Activated naive CD4-positive, alpha-beta T cell treated with anti-CD3 and anti-CD28 coated beads for 36 hours (primary cell): ENCODE measurements at regions not wholly inside any gene's neighbourhood (a gene's known extent, or its start where the extent isn't known, plus 50 kb on each side); places are given as distances from the start of the nearest gene placed in this dataset.

ENCODE experiments used
- CTCF ChIA-PET: fragments of 350-600 bp; sonication (Branson Sonifier 250); formaldehyde crosslinking; loops from one replicate; lab custom pipeline; 2021; ENCODE audit warnings: antibody characterized with exemption; lab: Charles Lee
- DNase-seq: peaks from one replicate; pipeline ENCODE4 v3.0.0-alpha.2; 2020
- H3K27ac Mint-ChIP-seq: one replicate; pipeline ENCODE4 v1.8.0; 2021; ENCODE audit warnings: mild to moderate bottlenecking, mixed read lengths
- H3K27me3 Mint-ChIP-seq: one replicate; pipeline ENCODE4 v1.8.0; 2021; ENCODE audit warnings: low read depth, mixed read lengths
- H3K36me3 Mint-ChIP-seq: one replicate; pipeline ENCODE4 v1.8.0; 2021; ENCODE audit warnings: low read depth, mixed read lengths
- H3K4me1 Mint-ChIP-seq: one replicate; pipeline ENCODE4 v1.8.0; 2021; ENCODE audit warnings: low read depth, mixed read lengths
- H3K4me3 Mint-ChIP-seq: one replicate; pipeline ENCODE4 v1.8.0; 2021; ENCODE audit warnings: mild to moderate bottlenecking, moderate library complexity, mixed read lengths
- H3K9me3 Mint-ChIP-seq: one replicate; pipeline ENCODE4 v1.8.0; 2021; ENCODE audit warnings: mixed read lengths
- intact Hi-C: fragments of 100-400 bp; cut with micrococcal nuclease; formaldehyde crosslinking; loops from one replicate; pipeline ENCODE4 v1.15.1; 2023

GRCh38 chr1:212217633-212218032 is 67.6 kb upstream of the PPP2R5A start:
- H3K9me3 Mint-ChIP-seq: no peaks in the 10 kb centered on the region
- no peak for DNase-seq
- H3K4me3 Mint-ChIP-seq: no peak overlapping the region
- CTCF ChIA-PET: no interaction called here
- no peaks in the 10 kb centered on the region for H3K36me3 Mint-ChIP-seq
- no peak overlapping the region for H3K27ac Mint-ChIP-seq
- intact Hi-C loops: loop anchor here (5.0 kb wide), 1 partner anchor 55 kb away; no protein-coding TSS in a partner anchor
- H3K27me3 Mint-ChIP-seq: no peaks in the 10 kb centered on the region
- H3K4me1 Mint-ChIP-seq: peaks cover 20% of the 10 kb centered on the region

- CTCF ChIA-PET: interaction anchor here (1.4 kb wide), 1 partner anchor 10 kb away, joined by 6 read pairs; no protein-coding TSS in a partner anchor
- no peak for DNase-seq
- Mint-ChIP-seq H3K4me1 (peaks cover 20% of the 10 kb centered on the region), H3K9me3 (no peaks in the 10 kb centered on the region), H3K4me3 (no peak overlapping the region), H3K27me3 (no peaks in the 10 kb centered on the region), H3K36me3 (no peaks in the 10 kb centered on the region), H3K27ac (no peak overlapping the region)
- intact Hi-C loops: loop anchor here (5.0 kb wide), 1 partner anchor 56 kb away; no protein-coding TSS in a partner anchor
Observed at GRCh38 chr1:212218065-212218464, 67.1 kb upstream of the PPP2R5A start.

- intact Hi-C loops: loop anchor here (1.0 to 5.0 kb wide), 4 partner anchors 15 to 66 kb away; partner anchors contain the start of gene PPP2R5A
- Mint-ChIP-seq H3K4me1 (peaks cover 20% of the 10 kb centered on the region), H3K4me3 (no peak overlapping the region), H3K36me3 (no peaks in the 10 kb centered on the region), H3K27ac (peak overlapping the region; percentile 21), H3K9me3 (no peaks in the 10 kb centered on the region), H3K27me3 (no peaks in the 10 kb centered on the region)
- peak; percentile 50 for DNase-seq
- CTCF ChIA-PET: interaction anchor here (1.4 kb wide), 1 partner anchor 10 kb away, joined by 6 read pairs; no protein-coding TSS in a partner anchor
Observed at GRCh38 chr1:212218911-212219310, 66.3 kb upstream of the PPP2R5A start.

- H3K27me3 Mint-ChIP-seq: no peaks in the 10 kb centered on the region
- no peak overlapping the region for H3K27ac Mint-ChIP-seq
- no peak overlapping the region for H3K4me3 Mint-ChIP-seq
- H3K4me1 Mint-ChIP-seq: peaks cover 28% of the 10 kb centered on the region
- no peaks in the 10 kb centered on the region for H3K9me3 Mint-ChIP-seq
- intact Hi-C loops: loop anchor here (1.0 to 5.0 kb wide), 4 partner anchors 14 to 65 kb away; partner anchors contain the start of gene PPP2R5A
- CTCF ChIA-PET: no interaction called here
- H3K36me3 Mint-ChIP-seq: no peaks in the 10 kb centered on the region
- DNase-seq: no peak
Observed at GRCh38 chr1:212219679-212220463, 65.3 kb upstream of the PPP2R5A start.

- Mint-ChIP-seq H3K9me3 (no peaks in the 10 kb centered on the region), H3K27me3 (no peaks in the 10 kb centered on the region), H3K27ac (no peak overlapping the region), H3K4me3 (no peak overlapping the region), H3K4me1 (peaks cover 43% of the 10 kb centered on the region), H3K36me3 (no peaks in the 10 kb centered on the region)
- CTCF ChIA-PET: no interaction called here
- intact Hi-C loops: no loop called here
- no peak for DNase-seq
Observed at GRCh38 chr1:212221801-212222200, 63.4 kb upstream of the PPP2R5A start.

- no peaks in the 10 kb centered on the region for H3K36me3 Mint-ChIP-seq
- CTCF ChIA-PET: no interaction called here
- no peak overlapping the region for H3K27ac Mint-ChIP-seq
- no peak overlapping the region for H3K4me3 Mint-ChIP-seq
- H3K4me1 Mint-ChIP-seq: peaks cover 31% of the 10 kb centered on the region
- no peaks in the 10 kb centered on the region for H3K9me3 Mint-ChIP-seq
- DNase-seq: no peak
- intact Hi-C loops: loop anchor here (2.0 kb wide), 1 partner anchor 187 kb away; no protein-coding TSS in a partner anchor
- no peaks in the 10 kb centered on the region for H3K27me3 Mint-ChIP-seq
Observed at GRCh38 chr1:212224102-212224501, 61.1 kb upstream of the PPP2R5A start.

GRCh38 chr1:212225416-212225815 is 59.8 kb upstream of the PPP2R5A start:
- Mint-ChIP-seq H3K9me3 (no peaks in the 10 kb centered on the region), H3K4me3 (no peak overlapping the region), H3K4me1 (peaks cover 23% of the 10 kb centered on the region), H3K27ac (peak overlapping the region; percentile 73), H3K27me3 (no peaks in the 10 kb centered on the region), H3K36me3 (no peaks in the 10 kb centered on the region)
- CTCF ChIA-PET: interaction anchor here (1.4 kb wide), 2 partner anchors 143 to 191 kb away, joined by 3 to 4 read pairs; partner anchors contain the start of gene INTS7
- DNase-seq: peak; percentile 66
- intact Hi-C loops: loop anchor here (1.0 to 5.0 kb wide), 7 partner anchors 9 to 393 kb away; partner anchors contain the start of genes LPGAT1 and PPP2R5A

GRCh38 chr1:212225871-212226302 is 59.3 kb upstream of the PPP2R5A start:
- no peaks in the 10 kb centered on the region for H3K9me3 Mint-ChIP-seq
- H3K27me3 Mint-ChIP-seq: no peaks in the 10 kb centered on the region
- DNase-seq: no peak
- no peak overlapping the region for H3K4me3 Mint-ChIP-seq
- no peaks in the 10 kb centered on the region for H3K36me3 Mint-ChIP-seq
- no peak overlapping the region for H3K27ac Mint-ChIP-seq
- CTCF ChIA-PET: interaction anchor here (1.4 kb wide), 2 partner anchors 143 to 191 kb away, joined by 3 to 4 read pairs; partner anchors contain the start of gene INTS7
- intact Hi-C loops: loop anchor here (1.0 to 5.0 kb wide), 7 partner anchors 8 to 394 kb away; partner anchors contain the start of genes LPGAT1 and PPP2R5A
- peaks cover 23% of the 10 kb centered on the region for H3K4me1 Mint-ChIP-seq

- DNase-seq: no peak
- no peaks in the 10 kb centered on the region for H3K9me3 Mint-ChIP-seq
- H3K4me3 Mint-ChIP-seq: no peak overlapping the region
- no peaks in the 10 kb centered on the region for H3K36me3 Mint-ChIP-seq
- H3K27me3 Mint-ChIP-seq: no peaks in the 10 kb centered on the region
- H3K4me1 Mint-ChIP-seq: peaks cover 23% of the 10 kb centered on the region
- no peak overlapping the region for H3K27ac Mint-ChIP-seq
- CTCF ChIA-PET: interaction anchor here (1.4 kb wide), 1 partner anchor 142 kb away, joined by 4 read pairs; no protein-coding TSS in a partner anchor
- intact Hi-C loops: loop anchor here (5.0 kb wide), 3 partner anchors 141 to 394 kb away; partner anchors contain the start of gene LPGAT1
Observed at GRCh38 chr1:212226467-212226866, 58.7 kb upstream of the PPP2R5A start.

- Mint-ChIP-seq H3K36me3 (no peaks in the 10 kb centered on the region), H3K9me3 (no peaks in the 10 kb centered on the region), H3K4me1 (peaks cover 23% of the 10 kb centered on the region), H3K27ac (no peak overlapping the region), H3K27me3 (no peaks in the 10 kb centered on the region), H3K4me3 (no peak overlapping the region)
- DNase-seq: no peak
- CTCF ChIA-PET: interaction anchor here (1.3 kb wide), 1 partner anchor 10 kb away, joined by 6 read pairs; no protein-coding TSS in a partner anchor
- intact Hi-C loops: loop anchor here (5.0 kb wide), 3 partner anchors 139 to 396 kb away; partner anchors contain the start of gene LPGAT1
Observed at GRCh38 chr1:212228076-212228475, 57.1 kb upstream of the PPP2R5A start.

- Mint-ChIP-seq H3K27ac (no peak overlapping the region), H3K9me3 (no peaks in the 10 kb centered on the region), H3K36me3 (no peaks in the 10 kb centered on the region), H3K4me1 (peaks cover 23% of the 10 kb centered on the region), H3K4me3 (no peak overlapping the region), H3K27me3 (no peaks in the 10 kb centered on the region)
- CTCF ChIA-PET: interaction anchor here (1.3 kb wide), 1 partner anchor 10 kb away, joined by 6 read pairs; no protein-coding TSS in a partner anchor
- intact Hi-C loops: loop anchor here (5.0 kb wide), 3 partner anchors 139 to 396 kb away; partner anchors contain the start of gene LPGAT1
- DNase-seq: no peak
Observed at GRCh38 chr1:212228591-212229119, 56.6 kb upstream of the PPP2R5A start.

- H3K9me3 Mint-ChIP-seq: no peaks in the 10 kb centered on the region
- peaks cover 23% of the 10 kb centered on the region for H3K4me1 Mint-ChIP-seq
- no peak overlapping the region for H3K27ac Mint-ChIP-seq
- CTCF ChIA-PET: no interaction called here
- no peaks in the 10 kb centered on the region for H3K36me3 Mint-ChIP-seq
- intact Hi-C loops: loop anchor here (5.0 kb wide), 4 partner anchors 138 to 397 kb away; partner anchors contain the start of gene LPGAT1
- H3K4me3 Mint-ChIP-seq: no peak overlapping the region
- no peak for DNase-seq
- no peaks in the 10 kb centered on the region for H3K27me3 Mint-ChIP-seq
Observed at GRCh38 chr1:212229654-212230053, 55.6 kb upstream of the PPP2R5A start.
